HCT116 (cell line): ENCODE measurements at regions not wholly inside any gene's neighbourhood (a gene's known extent, or its start where the extent isn't known, plus 50 kb on each side); places are given as distances from the start of the nearest gene placed in this dataset.

Experiments used
- ATAC-seq: fragments of 200-7000 bp; cut with Tn5 transposase; 2 replicates; pipeline ENCODE4 v1.9.1; 2020; ENCODE audit warnings: mild to moderate bottlenecking, moderate library complexity
- BruUV-seq: library from RNA; stranded (reverse); fragments of 400-500 nt; replicated peaks from 2 replicates; lab custom pipeline; 2021; lab: Mats Ljungman, UMichigan
- CTCF ChIA-PET: fragments of 300-600 bp; sonication (Branson Sonifier 250); formaldehyde crosslinking; loops from one replicate; lab custom pipeline; 2021; ENCODE audit warnings: antibody characterized with exemption; lab: Charles Lee
- POLR2A ChIA-PET: fragments of 300-600, 350-600 bp; sonication (Branson Sonifier 250); formaldehyde crosslinking; loops from one replicate; lab custom pipeline; 2021; ENCODE audit warnings: antibody characterized with exemption; lab: Charles Lee
- RAD21 ChIA-PET, 2 experiments: fragments of 300-600 bp; sonication (Branson Sonifier 250); formaldehyde crosslinking; loops; one replicate each; lab custom pipeline; 2023; ENCODE audit warnings: low total read pairs in 2 of 2; ENCODE audit not compliant: uncharacterized antibody in 2 of 2, unreplicated experiment in 2 of 2, low non-redundant PET in 1 of 2; lab: Charles Lee
- DNase-seq: peaks from one replicate; pipeline ENCODE4 v3.0.0-alpha.2; 2010; ENCODE audit warnings: low read depth, low spot score
- H2AFZ ChIP-seq: fragments of 200-600 bp; shearing (Covaris generic), sonication (generic); 2 replicates; pipeline ENCODE4 v1.6.1; 2017; ENCODE audit warnings: low read depth, mixed run types, mixed read lengths, antibody characterized with exemption, low read length; ENCODE audit not compliant: poor library complexity, severe bottlenecking
- H3K27ac ChIP-seq: 2 replicates; pipeline ENCODE4 v1.5.1; 2012; ENCODE audit warnings: low read depth, low read length
- H3K27me3 ChIP-seq: fragments of 200-600 bp; sonication (generic); 2 replicates; pipeline ENCODE4 v1.6.1; 2016; ENCODE audit warnings: mixed run types, low read length, mixed read lengths; ENCODE audit not compliant: insufficient read depth
- H3K36me3 ChIP-seq, 2 experiments: fragments of 200-500 bp in 1 of 2; fragments of 200-600 bp in 1 of 2; sonication (Bioruptor generic) in 1 of 2; sonication (generic) in 1 of 2; 2 replicates each; pipeline versions ENCODE4 v1.5.1 to v1.6.1; 2014 to 2016; ENCODE audit warnings: low read length in 2 of 2, inconsistent platforms in 1 of 2, mixed read lengths in 1 of 2, mixed run types in 1 of 2; ENCODE audit not compliant: insufficient read depth in 2 of 2, control insufficient read depth in 1 of 2
- H3K4me1 ChIP-seq, 2 experiments: fragments of 200-600 bp in 1 of 2; sonication (generic) in 1 of 2; 2 replicates each; pipeline versions ENCODE4 v1.5.1 to v1.6.1; 2012 to 2017; ENCODE audit warnings: low read length in 2 of 2, inconsistent platforms in 1 of 2, mild to moderate bottlenecking in 1 of 2, mixed read lengths in 1 of 2, mixed run types in 1 of 2, moderate library complexity in 1 of 2; ENCODE audit not compliant: insufficient read depth in 2 of 2, control insufficient read depth in 1 of 2
- H3K4me2 ChIP-seq: fragments of 200-600 bp; sonication (generic); 2 replicates; pipeline ENCODE4 v1.6.1; 2017; ENCODE audit warnings: mixed run types, low read length, mixed read lengths
- H3K4me3 ChIP-seq, 2 experiments: fragments of 200-600 bp in 1 of 2; sonication (generic) in 1 of 2; replicated peaks in 1 of 2; 2 replicates each; pipeline ENCODE4 v1.5.1; 2011 to 2016; ENCODE audit warnings: low read length in 2 of 2, control low read depth in 1 of 2, low read depth in 1 of 2, mild to moderate bottlenecking in 1 of 2, mixed read lengths in 1 of 2, mixed run types in 1 of 2
- H3K79me2 ChIP-seq: fragments of 200-600 bp; sonication (generic); 2 replicates; pipeline ENCODE4 v1.6.1; 2017; ENCODE audit warnings: mild to moderate bottlenecking, mixed run types, low read length, moderate library complexity, mixed read lengths; ENCODE audit not compliant: insufficient read depth
- H3K9ac ChIP-seq: fragments of 200-600 bp; sonication (generic); 2 replicates; pipeline ENCODE4 v1.6.1; 2016; ENCODE audit warnings: low read length, mixed read lengths
- H3K9me2 ChIP-seq: fragments of 200-600 bp; sonication (generic), shearing (Covaris generic); 2 replicates; pipeline ENCODE4 v1.6.1; 2017; ENCODE audit warnings: mixed run types, mild to moderate bottlenecking, moderate library complexity; ENCODE audit not compliant: insufficient read depth
- H3K9me3 ChIP-seq, 2 experiments: fragments of 200-500 bp in 1 of 2; fragments of 200-600 bp in 1 of 2; sonication (Bioruptor generic) in 1 of 2; sonication (generic) in 1 of 2; 2 replicates each; pipeline ENCODE4 v1.6.1; 2014 to 2017; ENCODE audit warnings: low read length in 2 of 2, mixed read lengths in 2 of 2, inconsistent platforms in 1 of 2, low read depth in 1 of 2, mild to moderate bottlenecking in 1 of 2, mixed run types in 1 of 2, moderate library complexity in 1 of 2; ENCODE audit not compliant: control insufficient read depth in 1 of 2, insufficient read depth in 1 of 2
- H4K20me1 ChIP-seq: fragments of 200-600 bp; sonication (generic), shearing (Covaris generic); 2 replicates; pipeline ENCODE4 v1.6.1; 2017; ENCODE audit warnings: mixed run types, mild to moderate bottlenecking, moderate library complexity; ENCODE audit not compliant: insufficient read depth
- CBX3 ChIP-seq: IDR thresholded peaks from 2 replicates; pipeline ENCODE4 v1.6.1; 2012; ENCODE audit warnings: low read depth
- EGR1 ChIP-seq: IDR thresholded peaks from 2 replicates; pipeline ENCODE4 v1.6.1; 2012; ENCODE audit warnings: low read depth
- EZH2 ChIP-seq: fragments of 200-600 bp; sonication (generic); IDR thresholded peaks from 2 replicates; pipeline ENCODE4 v1.6.1; 2017; ENCODE audit warnings: antibody characterized with exemption, mixed run types
- EZH2phosphoT487 ChIP-seq: fragments of 200-600 bp; IDR thresholded peaks from 2 replicates; pipeline ENCODE4 v1.6.1; 2018; ENCODE audit warnings: antibody characterized with exemption, borderline replicate concordance
- POLR2A ChIP-seq: IDR thresholded peaks from 2 replicates; pipeline ENCODE4 v1.7.0; 2011; ENCODE audit warnings: borderline replicate concordance; ENCODE audit not compliant: insufficient read depth, insufficient read length; ENCODE audit errors: extremely low read depth
- RAD21 ChIP-seq: IDR thresholded peaks from 2 replicates; pipeline ENCODE4 v1.6.1; 2012; ENCODE audit warnings: low read depth, mild to moderate bottlenecking
- SP1 ChIP-seq: IDR thresholded peaks from 2 replicates; pipeline ENCODE4 v1.6.1; 2012; ENCODE audit warnings: low read depth
- SRF ChIP-seq: IDR thresholded peaks from 2 replicates; pipeline ENCODE4 v1.6.1; 2012; ENCODE audit warnings: low read depth
- intact Hi-C: fragments of 100-400 bp; cut with micrococcal nuclease; formaldehyde crosslinking; loops from 2 replicates; pipeline ENCODE4 v1.10.0; 2022
- TF ChIP-seq, protein P1 (sequence below): IDR thresholded peaks from 2 replicates; pipeline ENCODE4 v1.6.1; 2012
- TF ChIP-seq, protein P2 (sequence below), 3 experiments: fragments of 200-600 bp in 1 of 3; sonication (generic) in 1 of 3; IDR thresholded peaks in 2 of 3; conservative IDR thresholded peaks in 1 of 3; 2 replicates each; pipeline ENCODE4 v1.5.1; 2012 to 2017; ENCODE audit warnings: low read depth in 2 of 3, low read length in 2 of 3, antibody characterized with exemption in 1 of 3, borderline replicate concordance in 1 of 3, control low read depth in 1 of 3, mild to moderate bottlenecking in 1 of 3, mixed read lengths in 1 of 3, mixed run types in 1 of 3, moderate library complexity in 1 of 3; ENCODE audit not compliant: insufficient read depth in 1 of 3
- TF ChIP-seq, protein P3 (sequence below): IDR thresholded peaks from 2 replicates; pipeline ENCODE4 v1.6.1; 2011; ENCODE audit warnings: mild to moderate bottlenecking, low read length, moderate library complexity; ENCODE audit not compliant: insufficient replicate concordance; ENCODE audit errors: extremely low read depth

DNA sequence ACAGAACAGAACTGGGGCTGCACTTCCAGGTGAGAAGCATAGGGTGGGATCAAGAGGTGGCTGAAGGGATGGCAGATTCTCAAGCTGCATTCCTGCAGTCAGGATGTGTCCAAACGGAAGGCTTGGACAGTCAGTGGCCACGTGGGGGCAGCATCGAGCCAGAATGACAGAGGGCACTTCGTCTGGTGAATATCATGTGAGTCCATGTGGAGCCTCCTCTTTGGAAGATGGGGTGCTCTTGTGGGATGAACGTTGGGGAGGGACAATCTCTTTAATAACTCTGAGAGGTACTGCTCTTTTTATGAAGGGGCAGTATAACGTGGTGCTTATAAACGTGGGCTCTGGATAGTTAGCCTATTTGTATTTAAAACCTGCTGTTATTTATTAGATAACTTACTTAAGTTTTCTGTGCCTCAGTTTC is 154.9 kb upstream of the NAV2 start:
- TF ChIP-seq SP1 (no peak), EGR1 (no peak), CBX3 (0 out of 2 replicates have a peak, but pooled peaks have one; percentile 25), RAD21 (peak; percentile 90)
- TF ChIP-seq, protein P1, sequence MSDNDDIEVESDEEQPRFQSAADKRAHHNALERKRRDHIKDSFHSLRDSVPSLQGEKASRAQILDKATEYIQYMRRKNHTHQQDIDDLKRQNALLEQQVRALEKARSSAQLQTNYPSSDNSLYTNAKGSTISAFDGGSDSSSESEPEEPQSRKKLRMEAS: peak; percentile 56
- TF ChIP-seq, protein P2, sequence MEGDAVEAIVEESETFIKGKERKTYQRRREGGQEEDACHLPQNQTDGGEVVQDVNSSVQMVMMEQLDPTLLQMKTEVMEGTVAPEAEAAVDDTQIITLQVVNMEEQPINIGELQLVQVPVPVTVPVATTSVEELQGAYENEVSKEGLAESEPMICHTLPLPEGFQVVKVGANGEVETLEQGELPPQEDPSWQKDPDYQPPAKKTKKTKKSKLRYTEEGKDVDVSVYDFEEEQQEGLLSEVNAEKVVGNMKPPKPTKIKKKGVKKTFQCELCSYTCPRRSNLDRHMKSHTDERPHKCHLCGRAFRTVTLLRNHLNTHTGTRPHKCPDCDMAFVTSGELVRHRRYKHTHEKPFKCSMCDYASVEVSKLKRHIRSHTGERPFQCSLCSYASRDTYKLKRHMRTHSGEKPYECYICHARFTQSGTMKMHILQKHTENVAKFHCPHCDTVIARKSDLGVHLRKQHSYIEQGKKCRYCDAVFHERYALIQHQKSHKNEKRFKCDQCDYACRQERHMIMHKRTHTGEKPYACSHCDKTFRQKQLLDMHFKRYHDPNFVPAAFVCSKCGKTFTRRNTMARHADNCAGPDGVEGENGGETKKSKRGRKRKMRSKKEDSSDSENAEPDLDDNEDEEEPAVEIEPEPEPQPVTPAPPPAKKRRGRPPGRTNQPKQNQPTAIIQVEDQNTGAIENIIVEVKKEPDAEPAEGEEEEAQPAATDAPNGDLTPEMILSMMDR (IDR thresholded peaks at IDR 0.05 in 2 of 3, conservative IDR thresholded peaks at IDR 0.05 in 1 of 3; ENCODE audit: borderline replicate concordance in 1 of 3, insufficient read depth in 1 of 3, low read depth in 2 of 3, low read length in 2 of 3): peak; percentile 89 to 94 (median 90)
- no TSS peak for BruUV-seq
- H3K27ac ChIP-seq: no peak overlapping the region
- H4K20me1 ChIP-seq: no peaks in the 10 kb centered on the region
- ChIA-PET POLR2A (no interaction called here), RAD21 (interaction anchor here (0.6 to 1.2 kb wide), 4 partner anchors 185 to 487 kb away, joined by 3 to 5 read pairs (median 4); no protein-coding TSS in a partner anchor), CTCF (interaction anchor here (0.6 to 10.0 kb wide), 8 partner anchors 175 to 575 kb away, joined by 3 to 97 read pairs (median 6); no protein-coding TSS in a partner anchor)
- no peaks in the 10 kb centered on the region for H3K9me3 ChIP-seq
- peaks cover 15% of the 10 kb centered on the region; the same call in 1 of the 2 replicates for H3K27me3 ChIP-seq
- DNase-seq: peak; percentile 61
- H3K4me1 ChIP-seq: no peaks in the 10 kb centered on the region
- H3K9me2 ChIP-seq: no peaks in the 10 kb centered on the region
- no peak overlapping the region for H3K4me3 ChIP-seq
- H3K4me2 ChIP-seq: no peak overlapping the region
- H3K9ac ChIP-seq: no peak overlapping the region
- no peaks in the 10 kb centered on the region for H3K79me2 ChIP-seq
- peak overlapping the region; percentile 66 for H2AFZ ChIP-seq
- peak; percentile 87 for ATAC-seq
- no peaks in the 10 kb centered on the region for H3K36me3 ChIP-seq
- intact Hi-C loops: loop anchor here (10.0 kb wide), 1 partner anchor 797 kb away; no protein-coding TSS in a partner anchor

DNA sequence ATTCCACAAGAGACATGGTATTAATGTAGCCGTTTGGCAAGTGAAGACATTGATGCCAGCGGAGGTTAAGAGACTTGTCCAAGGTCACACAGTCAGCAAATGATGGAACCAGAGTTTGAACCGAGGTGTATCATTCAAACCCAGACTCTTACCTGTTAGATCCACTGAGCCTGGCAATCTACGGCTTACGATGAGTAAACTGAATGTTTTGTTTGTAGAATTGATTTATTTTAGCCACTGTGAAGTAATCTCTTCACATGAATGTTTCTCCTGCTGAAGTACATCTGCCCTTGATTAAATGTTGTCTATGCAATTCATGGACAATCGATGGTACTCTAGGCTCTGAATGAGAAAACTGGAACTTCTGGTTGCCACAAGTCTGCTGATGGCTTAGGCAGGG is 155.5 kb upstream of the NAV2 start:
- H4K20me1 ChIP-seq: no peaks in the 10 kb centered on the region
- H3K27ac ChIP-seq: no peak overlapping the region
- no peaks in the 10 kb centered on the region for H3K36me3 ChIP-seq
- CTCF ChIA-PET: interaction anchor here (0.6 to 10.0 kb wide), 8 partner anchors 176 to 576 kb away, joined by 3 to 97 read pairs (median 6); no protein-coding TSS in a partner anchor
- no peak overlapping the region for H3K4me2 ChIP-seq
- no peaks in the 10 kb centered on the region for H3K4me1 ChIP-seq
- intact Hi-C loops: loop anchor here (10.0 kb wide), 1 partner anchor 798 kb away; no protein-coding TSS in a partner anchor
- no peaks in the 10 kb centered on the region for H3K79me2 ChIP-seq
- no peaks in the 10 kb centered on the region for H3K9me2 ChIP-seq
- POLR2A ChIA-PET: no interaction called here
- H3K9ac ChIP-seq: no peak overlapping the region
- no peak overlapping the region for H3K4me3 ChIP-seq
- BruUV-seq: no TSS peak
- RAD21 ChIA-PET: interaction anchor here (0.6 to 1.2 kb wide), 4 partner anchors 185 to 486 kb away, joined by 3 to 5 read pairs (median 4); no protein-coding TSS in a partner anchor
- H3K9me3 ChIP-seq: no peaks in the 10 kb centered on the region
- peak overlapping the region; percentile 66 for H2AFZ ChIP-seq
- DNase-seq: no peak
- ATAC-seq: no peak
- H3K27me3 ChIP-seq: peaks cover 12% of the 10 kb centered on the region; the same call in 1 of the 2 replicates
- TF ChIP-seq, protein P3, sequence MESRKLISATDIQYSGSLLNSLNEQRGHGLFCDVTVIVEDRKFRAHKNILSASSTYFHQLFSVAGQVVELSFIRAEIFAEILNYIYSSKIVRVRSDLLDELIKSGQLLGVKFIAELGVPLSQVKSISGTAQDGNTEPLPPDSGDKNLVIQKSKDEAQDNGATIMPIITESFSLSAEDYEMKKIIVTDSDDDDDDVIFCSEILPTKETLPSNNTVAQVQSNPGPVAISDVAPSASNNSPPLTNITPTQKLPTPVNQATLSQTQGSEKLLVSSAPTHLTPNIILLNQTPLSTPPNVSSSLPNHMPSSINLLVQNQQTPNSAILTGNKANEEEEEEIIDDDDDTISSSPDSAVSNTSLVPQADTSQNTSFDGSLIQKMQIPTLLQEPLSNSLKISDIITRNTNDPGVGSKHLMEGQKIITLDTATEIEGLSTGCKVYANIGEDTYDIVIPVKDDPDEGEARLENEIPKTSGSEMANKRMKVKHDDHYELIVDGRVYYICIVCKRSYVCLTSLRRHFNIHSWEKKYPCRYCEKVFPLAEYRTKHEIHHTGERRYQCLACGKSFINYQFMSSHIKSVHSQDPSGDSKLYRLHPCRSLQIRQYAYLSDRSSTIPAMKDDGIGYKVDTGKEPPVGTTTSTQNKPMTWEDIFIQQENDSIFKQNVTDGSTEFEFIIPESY: no peak
- TF ChIP-seq POLR2A (no peak), SRF (no peak), EZH2 (no peak), EZH2phosphoT487 (no peak), RAD21 (no peak)
